H9 (cell line): ENCODE measurements at regions not wholly inside any gene's neighbourhood (a gene's known extent, or its start where the extent isn't known, plus 50 kb on each side); places are given as distances from the start of the nearest gene placed in this dataset.

Experiments
- DNase-seq: peaks from one replicate; pipeline ENCODE4 v3.0.0-alpha.2; 2017
- H2AFZ ChIP-seq: one replicate; pipeline ENCODE4 v1.6.1; 2013; ENCODE audit warnings: mild to moderate bottlenecking, low read length, control low read depth, moderate library complexity
- H2AK5ac ChIP-seq: 2 replicates; pipeline ENCODE4 v1.6.1; 2013; ENCODE audit warnings: low read length, control low read depth, mixed read lengths; ENCODE audit not compliant: insufficient read length
- H2BK120ac ChIP-seq: one replicate; pipeline ENCODE4 v1.6.1; 2013; ENCODE audit warnings: low read depth, mild to moderate bottlenecking, low read length, control low read depth, inconsistent platforms; ENCODE audit not compliant: poor library complexity, severe bottlenecking
- H2BK12ac ChIP-seq: 2 replicates; pipeline ENCODE4 v1.6.1; 2013; ENCODE audit warnings: low read length, control low read depth, mixed read lengths, low read depth; ENCODE audit not compliant: insufficient read length
- H2BK15ac ChIP-seq: 2 replicates; pipeline ENCODE4 v1.6.1; 2013; ENCODE audit warnings: low read depth, low read length, control low read depth
- H2BK20ac ChIP-seq: one replicate; pipeline ENCODE4 v1.6.1; 2013; ENCODE audit warnings: low read depth, mild to moderate bottlenecking, low read length, control low read depth, inconsistent platforms; ENCODE audit not compliant: poor library complexity, severe bottlenecking
- H2BK5ac ChIP-seq: 2 replicates; pipeline ENCODE4 v1.6.1; 2013; ENCODE audit warnings: low read length, control low read depth, mixed read lengths; ENCODE audit not compliant: insufficient read length
- H3K14ac ChIP-seq: 2 replicates; pipeline ENCODE4 v1.6.1; 2013; ENCODE audit warnings: low read length, control low read depth; ENCODE audit not compliant: insufficient read depth
- H3K18ac ChIP-seq: 2 replicates; pipeline ENCODE4 v1.6.1; 2013; ENCODE audit warnings: low read depth, mild to moderate bottlenecking, mixed read lengths, low read length, control low read depth; ENCODE audit not compliant: insufficient read length
- H3K23ac ChIP-seq: 2 replicates; pipeline ENCODE4 v1.6.1; 2013; ENCODE audit warnings: low read length, control low read depth, mixed read lengths, low read depth; ENCODE audit not compliant: insufficient read length
- H3K23me2 ChIP-seq: 2 replicates; pipeline ENCODE4 v1.6.1; 2013; ENCODE audit warnings: low read depth, mild to moderate bottlenecking, mixed read lengths, low read length, control low read depth; ENCODE audit not compliant: insufficient read length, poor library complexity, severe bottlenecking
- H3K27ac ChIP-seq: 2 replicates; pipeline ENCODE4 v1.5.1; 2013; ENCODE audit warnings: low read length, control low read depth, mixed read lengths, low read depth; ENCODE audit not compliant: insufficient read length
- H3K27me3 ChIP-seq: 2 replicates; pipeline ENCODE4 v1.6.1; 2013; ENCODE audit warnings: low read length, control low read depth, inconsistent platforms; ENCODE audit not compliant: insufficient read depth
- H3K4ac ChIP-seq: 2 replicates; pipeline ENCODE4 v1.6.1; 2013; ENCODE audit warnings: low read depth, mild to moderate bottlenecking, control low read depth, inconsistent platforms, low read length, moderate library complexity
- H3K4me1 ChIP-seq: 2 replicates; pipeline ENCODE4 v1.6.1; 2013; ENCODE audit warnings: low read length, control low read depth, inconsistent platforms; ENCODE audit not compliant: insufficient read depth
- H3K4me2 ChIP-seq: 2 replicates; pipeline ENCODE4 v1.6.1; 2013; ENCODE audit warnings: low read length, control low read depth, mixed read lengths; ENCODE audit not compliant: insufficient read length, insufficient read depth
- H3K56ac ChIP-seq: 2 replicates; pipeline ENCODE4 v1.6.1; 2013; ENCODE audit warnings: low read depth, mild to moderate bottlenecking, mixed read lengths, low read length, control low read depth; ENCODE audit not compliant: insufficient read length
- H3K79me1 ChIP-seq: 2 replicates; pipeline ENCODE4 v1.6.1; 2013; ENCODE audit warnings: low read depth, mild to moderate bottlenecking, moderate library complexity, low read length, control low read depth, inconsistent platforms; ENCODE audit not compliant: insufficient read depth, poor library complexity, severe bottlenecking
- H3K79me2 ChIP-seq: 2 replicates; pipeline ENCODE4 v1.6.1; 2013; ENCODE audit warnings: low read length, control low read depth, inconsistent platforms; ENCODE audit not compliant: insufficient read depth
- H3K9ac ChIP-seq: 2 replicates; pipeline ENCODE4 v1.6.1; 2013; ENCODE audit warnings: low read length, control low read depth, mixed read lengths; ENCODE audit not compliant: insufficient read length; ENCODE audit errors: extremely low read depth
- H3K9me3 ChIP-seq: one replicate; pipeline ENCODE4 v1.6.1; 2013; ENCODE audit warnings: low read depth, low read length, inconsistent platforms; ENCODE audit not compliant: control insufficient read depth
- H3T11ph ChIP-seq: one replicate; pipeline ENCODE4 v1.6.1; 2013; ENCODE audit warnings: mild to moderate bottlenecking, low read length, control low read depth, inconsistent platforms
- H4K20me1 ChIP-seq: one replicate; pipeline ENCODE4 v1.6.1; 2013; ENCODE audit not compliant: control insufficient read depth, insufficient read length, insufficient read depth
- H4K5ac ChIP-seq: 2 replicates; pipeline ENCODE4 v1.6.1; 2013; ENCODE audit warnings: low read depth, mild to moderate bottlenecking, mixed read lengths, low read length, control low read depth; ENCODE audit not compliant: insufficient read length
- H4K8ac ChIP-seq: replicated peaks from 2 replicates; pipeline ENCODE4 v1.6.1; 2013; ENCODE audit warnings: low read length, control low read depth, mixed read lengths, low read depth; ENCODE audit not compliant: insufficient read length
- H4K91ac ChIP-seq: 2 replicates; pipeline ENCODE4 v1.6.1; 2013; ENCODE audit warnings: low read depth, mild to moderate bottlenecking, moderate library complexity, mixed read lengths, low read length, control low read depth; ENCODE audit not compliant: insufficient read length
- H3K27ac Mint-ChIP-seq, 3 experiments: 2 replicates in 2 of 3; 3 replicates in 1 of 3; pipeline ENCODE4 v1.8.0; 2020 to 2021; ENCODE audit warnings: mixed read lengths in 3 of 3, mild to moderate bottlenecking in 1 of 3, moderate library complexity in 1 of 3
- H3K27me3 Mint-ChIP-seq: 2 replicates; pipeline ENCODE4 v1.8.0; 2021; ENCODE audit warnings: low read depth, mild to moderate bottlenecking, moderate library complexity, mixed read lengths
- H3K36me3 Mint-ChIP-seq, 3 experiments: 2 replicates in 2 of 3; 3 replicates in 1 of 3; pipeline ENCODE4 v1.8.0; 2020 to 2021; ENCODE audit warnings: low read depth in 3 of 3, mixed read lengths in 3 of 3; ENCODE audit not compliant: insufficient read depth in 1 of 3
- H3K4me1 Mint-ChIP-seq, 2 experiments: 2 replicates each; pipeline ENCODE4 v1.8.0; 2020; ENCODE audit warnings: mixed read lengths in 2 of 2
- H3K4me3 Mint-ChIP-seq, 2 experiments: 2 replicates in 1 of 2; 3 replicates in 1 of 2; pipeline ENCODE4 v1.8.0; 2020 to 2021; ENCODE audit warnings: mild to moderate bottlenecking in 2 of 2, mixed read lengths in 2 of 2, moderate library complexity in 1 of 2
- H3K9me3 Mint-ChIP-seq, 2 experiments: 2 replicates in 1 of 2; 3 replicates in 1 of 2; pipeline ENCODE4 v1.8.0; 2020; ENCODE audit warnings: mild to moderate bottlenecking in 2 of 2, mixed read lengths in 2 of 2, moderate library complexity in 1 of 2
- CTCF ChIP-seq: fragments of 200-600 bp; sonication (generic); conservative IDR thresholded peaks from 3 replicates; pipeline ENCODE4 v1.8.0; 2021; ENCODE audit warnings: antibody characterized with exemption, mild to moderate bottlenecking
- WGBS: extraction: QIAGEN DNeasy Blood & Tissue Kit; methylation state at CpG from one replicate; pipeline ENCODE4 v1.1.7; 2013; ENCODE audit warnings: missing lambda C conversion rate, low lambda C conversion rate, mixed read lengths; ENCODE audit not compliant: insufficient read length; ENCODE audit errors: extremely low coverage; 5-methylcytosine and 5-hydroxymethylcytosine counted together

DNA sequence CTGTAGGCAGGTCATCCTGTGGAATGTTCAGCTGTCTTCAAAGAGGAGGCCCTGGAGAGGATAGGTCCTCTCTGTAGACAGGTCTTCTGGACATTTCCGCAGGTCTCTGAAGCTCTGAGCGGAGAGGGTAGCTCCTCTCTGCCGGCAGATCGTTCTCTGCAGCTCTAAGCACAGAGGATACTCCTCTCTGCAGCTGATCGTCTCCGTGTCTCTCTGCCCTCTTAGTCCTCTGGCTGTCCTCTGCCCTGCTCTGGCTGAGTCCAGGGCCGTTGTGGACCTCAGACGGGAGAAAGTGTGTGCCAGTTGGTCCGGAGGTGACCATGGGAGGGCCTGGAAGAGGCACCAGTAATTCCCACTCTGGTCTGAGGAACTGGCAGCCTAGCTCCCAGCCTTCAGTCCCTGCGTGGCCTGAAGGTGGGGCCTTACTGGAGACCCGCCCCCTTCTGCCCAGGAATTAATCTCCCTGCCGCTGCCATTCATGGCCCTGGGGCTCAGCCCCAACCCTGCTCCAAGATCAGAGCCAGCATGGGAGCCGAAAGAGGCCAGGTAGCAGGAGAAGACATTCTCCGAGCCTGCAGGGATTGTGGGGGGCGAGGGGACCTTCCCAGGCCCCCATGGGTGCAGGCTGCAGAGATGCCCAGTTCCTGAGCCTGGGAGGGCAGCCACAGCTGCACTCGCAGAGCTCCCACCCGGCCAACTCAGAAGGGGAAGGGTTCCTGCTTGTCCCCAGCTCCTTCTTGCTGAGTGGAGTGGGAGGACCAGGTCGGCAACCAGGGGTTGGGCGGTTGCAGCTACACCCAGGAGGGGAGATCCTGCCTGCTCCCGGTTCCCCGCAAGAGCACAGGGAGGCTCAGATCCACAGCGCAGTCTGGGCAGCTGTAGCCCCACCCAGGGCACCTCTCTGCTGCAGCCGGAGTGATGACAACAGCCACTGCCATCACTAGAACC lies 488.7 kb downstream of the RSL24D1 start:
- Histone ChIP-seq H4K20me1 (no peaks in the 10 kb centered on the region), H4K91ac (no peak overlapping the region), H2BK5ac (no peak overlapping the region), H3K79me2 (no peaks in the 10 kb centered on the region), H2BK12ac (no peak overlapping the region), H2BK15ac (no peak overlapping the region), H3T11ph (no peak overlapping the region), H3K4me2 (no peak overlapping the region), H2AK5ac (no peak overlapping the region), H3K23me2 (no peaks in the 10 kb centered on the region), H4K8ac (no peak overlapping the region), H2BK20ac (no peak overlapping the region), H3K4ac (no peak overlapping the region), H3K56ac (no peak overlapping the region), H3K79me1 (no peaks in the 10 kb centered on the region), H3K27me3 (no peaks in the 10 kb centered on the region), H3K27ac (no peak overlapping the region), H2AFZ (no peak overlapping the region), H3K23ac (no peak overlapping the region), H3K14ac (peak overlapping the region; percentile 37; the same call in 1 of the 2 replicates), H3K9me3 (no peaks in the 10 kb centered on the region), H3K4me1 (no peaks in the 10 kb centered on the region), H4K5ac (no peak overlapping the region), H2BK120ac (no peak overlapping the region), H3K9ac (no peak overlapping the region), H3K18ac (no peak overlapping the region)
- H3K4me3 Mint-ChIP-seq, result no peak overlapping the region
- no peak for TF ChIP-seq CTCF
- no peaks in the 10 kb centered on the region for H3K27me3 Mint-ChIP-seq
- DNase-seq, result peak; percentile 25
- WGBS, result no CpG with 5 or more reads among the region's 23 CpGs
- no peak overlapping the region for H3K27ac Mint-ChIP-seq
- H3K4me1 Mint-ChIP-seq, result no peaks in the 10 kb centered on the region
- H3K36me3 Mint-ChIP-seq, result peaks cover 0 to 1% (median 0%) of the 10 kb centered on the region in 3 experiments; a peak in 1 of 7 replicates
- H3K9me3 Mint-ChIP-seq, result peaks cover 2 to 8% of the 10 kb centered on the region in 2 experiments; a peak in 3 of 5 replicates
